Osteocyte (in vitro differentiated cells): ENCODE measurements at regions not wholly inside any gene's neighbourhood (a gene's known extent, or its start where the extent isn't known, plus 50 kb on each side); places are given as distances from the start of the nearest gene placed in this dataset.
"Not testable (repeated sequence)": the region's sequence is repeated elsewhere in the genome, so short reads cannot be mapped to it uniquely, and the experiment has no call there.

Experiments used
- DNase-seq: peaks from one replicate; pipeline ENCODE4 v3.0.0; 2021; ENCODE audit warnings: mixed read lengths; ENCODE audit not compliant: unreplicated experiment; ENCODE audit errors: extremely low spot score
- H3K27ac Mint-ChIP-seq: one replicate; pipeline ENCODE4 v1.8.0; 2021; ENCODE audit warnings: mild to moderate bottlenecking, mixed read lengths; ENCODE audit not compliant: unreplicated experiment
- H3K27me3 Mint-ChIP-seq: one replicate; pipeline ENCODE4 v1.8.0; 2021; ENCODE audit warnings: mixed read lengths; ENCODE audit not compliant: unreplicated experiment
- H3K36me3 Mint-ChIP-seq: one replicate; pipeline ENCODE4 v1.8.0; 2021; ENCODE audit warnings: mixed read lengths; ENCODE audit not compliant: unreplicated experiment
- H3K4me1 Mint-ChIP-seq: one replicate; pipeline ENCODE4 v1.8.0; 2021; ENCODE audit warnings: mixed read lengths; ENCODE audit not compliant: unreplicated experiment
- H3K4me3 Mint-ChIP-seq: one replicate; pipeline ENCODE4 v1.8.0; 2021; ENCODE audit warnings: mild to moderate bottlenecking, moderate library complexity, mixed read lengths; ENCODE audit not compliant: unreplicated experiment
- H3K9me3 Mint-ChIP-seq: one replicate; pipeline ENCODE4 v1.8.0; 2021; ENCODE audit warnings: mixed read lengths; ENCODE audit not compliant: unreplicated experiment
- TF ChIP-seq, protein P1 (sequence below): fragments of 200-600 bp; sonication (generic); IDR thresholded peaks from 2 replicates; pipeline ENCODE4 v1.5.0; 2021; ENCODE audit warnings: antibody characterized with exemption, mild to moderate bottlenecking, moderate library complexity

DNA sequence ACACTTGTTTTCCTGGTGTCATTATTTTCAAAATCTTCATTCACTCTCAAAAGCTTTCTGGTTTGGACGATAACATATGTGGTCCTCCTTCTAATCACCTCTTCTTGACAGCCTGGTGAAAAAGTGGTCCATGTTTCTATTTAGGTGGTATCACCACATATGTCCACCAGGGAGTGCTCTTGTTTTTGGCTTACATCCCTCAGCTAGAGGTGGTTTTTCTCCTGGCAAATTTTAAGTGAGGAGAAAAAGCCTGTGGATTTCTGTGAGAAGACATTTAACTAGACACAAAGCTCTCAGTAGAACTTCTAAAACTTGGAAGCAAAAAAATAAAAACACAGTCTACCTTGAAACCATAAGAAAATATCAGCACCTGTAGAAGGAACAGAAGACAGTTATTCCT is 58.0 kb upstream of the FRMPD4 start:
- H3K27ac Mint-ChIP-seq, result no peak overlapping the region
- DNase-seq, result no peak
- peaks cover 13% of the 10 kb centered on the region for H3K27me3 Mint-ChIP-seq

DNA sequence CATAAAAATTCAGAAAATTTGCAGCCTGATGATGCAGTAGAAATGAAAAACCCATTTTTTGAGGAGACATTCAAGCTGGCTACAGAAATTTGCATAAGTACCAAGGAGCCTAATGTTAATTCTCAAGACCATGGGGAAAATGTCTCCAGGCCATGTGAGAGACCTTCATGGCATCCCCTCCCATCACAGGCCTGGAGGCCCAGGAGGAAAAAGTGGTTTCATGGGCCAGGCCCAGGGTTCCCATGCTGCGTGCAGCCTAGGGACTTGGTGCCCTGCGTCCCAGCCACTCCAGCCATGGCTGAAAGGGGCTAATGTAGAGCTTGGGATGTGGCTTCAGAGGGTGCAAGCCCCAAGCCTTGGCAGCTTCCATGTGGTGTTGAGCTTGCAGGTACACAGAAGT is 55.3 kb upstream of the FRMPD4 start:
- H3K4me1 Mint-ChIP-seq, DNase-seq, H3K27ac Mint-ChIP-seq, H3K36me3 Mint-ChIP-seq, H3K4me3 Mint-ChIP-seq, H3K9me3 Mint-ChIP-seq, H3K27me3 Mint-ChIP-seq: not testable (repeated sequence)

More for the DNA sequence above, 58.0 kb upstream of the FRMPD4 start:
- no peak overlapping the region for H3K4me3 Mint-ChIP-seq
- no peaks in the 10 kb centered on the region for H3K36me3 Mint-ChIP-seq
- peaks cover 5% of the 10 kb centered on the region for H3K9me3 Mint-ChIP-seq
- TF ChIP-seq, protein P1, sequence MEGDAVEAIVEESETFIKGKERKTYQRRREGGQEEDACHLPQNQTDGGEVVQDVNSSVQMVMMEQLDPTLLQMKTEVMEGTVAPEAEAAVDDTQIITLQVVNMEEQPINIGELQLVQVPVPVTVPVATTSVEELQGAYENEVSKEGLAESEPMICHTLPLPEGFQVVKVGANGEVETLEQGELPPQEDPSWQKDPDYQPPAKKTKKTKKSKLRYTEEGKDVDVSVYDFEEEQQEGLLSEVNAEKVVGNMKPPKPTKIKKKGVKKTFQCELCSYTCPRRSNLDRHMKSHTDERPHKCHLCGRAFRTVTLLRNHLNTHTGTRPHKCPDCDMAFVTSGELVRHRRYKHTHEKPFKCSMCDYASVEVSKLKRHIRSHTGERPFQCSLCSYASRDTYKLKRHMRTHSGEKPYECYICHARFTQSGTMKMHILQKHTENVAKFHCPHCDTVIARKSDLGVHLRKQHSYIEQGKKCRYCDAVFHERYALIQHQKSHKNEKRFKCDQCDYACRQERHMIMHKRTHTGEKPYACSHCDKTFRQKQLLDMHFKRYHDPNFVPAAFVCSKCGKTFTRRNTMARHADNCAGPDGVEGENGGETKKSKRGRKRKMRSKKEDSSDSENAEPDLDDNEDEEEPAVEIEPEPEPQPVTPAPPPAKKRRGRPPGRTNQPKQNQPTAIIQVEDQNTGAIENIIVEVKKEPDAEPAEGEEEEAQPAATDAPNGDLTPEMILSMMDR, result peak; percentile 70
- H3K4me1 Mint-ChIP-seq, result peaks cover 1% of the 10 kb centered on the region
